ENCODE measurements at regions not wholly inside any gene's neighbourhood (a gene's known extent, or its start where the extent isn't known, plus 50 kb on each side); places are given as distances from the start of the nearest gene placed in this dataset.

GRCh38 chr20:24781418-24781980 lies 167.6 kb upstream of the CST7 start:
- peaks cover 14 to 19% of the 10 kb centered on the region in 2 donors for H3K4me1 Mint-ChIP-seq
- H3K27me3 Mint-ChIP-seq (ENCODE audit: low read depth in 3 of 3) = peaks cover 6 to 14% (median 7%) of the 10 kb centered on the region in 3 donors
- H3K36me3 Mint-ChIP-seq = no peaks in the 10 kb centered on the region
- H3K9me3 Mint-ChIP-seq = no peaks in the 10 kb centered on the region
- H3K4me3 Mint-ChIP-seq = no peak overlapping the region
- no peak for DNase-seq
- no peak overlapping the region for H3K27ac Mint-ChIP-seq

GRCh38 chr20:24782301-24782700 lies 166.8 kb upstream of the CST7 start:
- H3K27me3 Mint-ChIP-seq (ENCODE audit: low read depth in 3 of 3) = peaks cover 5 to 8% (median 6%) of the 10 kb centered on the region in 3 donors
- H3K36me3 Mint-ChIP-seq = no peaks in the 10 kb centered on the region
- no peaks in the 10 kb centered on the region for H3K9me3 Mint-ChIP-seq
- H3K4me3 Mint-ChIP-seq = no peak overlapping the region
- no peak overlapping the region for H3K27ac Mint-ChIP-seq
- H3K4me1 Mint-ChIP-seq = peaks cover 14 to 19% of the 10 kb centered on the region in 2 donors
- DNase-seq = no peak

DNA sequence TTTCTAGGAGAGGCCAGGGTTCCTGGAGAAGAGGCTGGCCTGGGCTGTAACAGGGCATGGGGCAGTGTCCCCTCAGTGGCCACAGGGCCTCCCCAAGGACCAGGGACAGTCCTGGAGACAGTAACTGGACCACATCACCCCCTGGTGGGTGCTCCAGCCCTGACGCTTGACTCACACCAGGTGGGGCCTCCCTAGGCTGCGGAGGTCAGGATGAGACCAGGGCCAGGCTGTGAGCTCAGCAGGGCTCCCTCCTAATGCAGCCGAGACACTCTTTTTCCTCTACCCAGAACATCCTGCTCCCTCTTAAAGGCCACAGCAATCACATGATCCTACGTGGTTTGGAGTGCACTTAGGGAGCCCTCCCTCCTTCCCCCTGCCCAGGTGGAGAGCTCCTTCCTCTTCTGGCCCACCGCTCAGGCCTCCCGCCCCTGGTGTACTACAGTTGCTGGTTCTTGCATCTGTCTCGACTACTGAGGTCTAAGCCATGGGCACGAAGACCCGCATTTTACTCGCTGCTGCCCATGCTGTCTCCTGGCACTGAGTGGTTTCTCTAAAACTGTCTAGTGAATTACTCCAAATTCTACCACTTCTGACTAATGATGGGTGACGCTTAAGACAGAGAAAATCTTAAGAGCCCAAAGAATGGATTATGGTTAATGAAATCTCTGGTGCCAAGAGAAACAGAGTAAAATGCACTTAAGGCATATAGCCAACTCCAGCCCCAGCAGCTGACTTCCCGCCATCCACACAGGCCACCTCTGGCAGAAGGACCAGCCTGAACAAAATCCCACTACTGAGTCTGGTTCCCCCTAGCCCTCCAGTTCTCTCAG lies 166.1 kb upstream of the CST7 start:
- Mint-ChIP-seq H3K36me3 (no peaks in the 10 kb centered on the region), H3K9me3 (no peaks in the 10 kb centered on the region), H3K27ac (peak overlapping the region in 1 of 6 donors; percentile 9), H3K4me3 (no peak overlapping the region), H3K27me3 (ENCODE audit: low read depth in 3 of 3) (peaks cover 5 to 7% (median 6%) of the 10 kb centered on the region in 3 donors), H3K4me1 (peaks cover 14 to 19% of the 10 kb centered on the region in 2 donors)
- no peak for DNase-seq

- H3K27me3 Mint-ChIP-seq (ENCODE audit: low read depth in 3 of 3) = peaks cover 5 to 6% (median 6%) of the 10 kb centered on the region in 3 donors
- no peak overlapping the region for H3K4me3 Mint-ChIP-seq
- H3K4me1 Mint-ChIP-seq = peaks cover 14 to 19% of the 10 kb centered on the region in 2 donors
- H3K27ac Mint-ChIP-seq = peak overlapping the region in 1 of 6 donors; percentile 9
- DNase-seq = no peak
- no peaks in the 10 kb centered on the region for H3K36me3 Mint-ChIP-seq
- H3K9me3 Mint-ChIP-seq = no peaks in the 10 kb centered on the region
Observed at GRCh38 chr20:24783631-24784492, 165.2 kb upstream of the CST7 start.

DNA sequence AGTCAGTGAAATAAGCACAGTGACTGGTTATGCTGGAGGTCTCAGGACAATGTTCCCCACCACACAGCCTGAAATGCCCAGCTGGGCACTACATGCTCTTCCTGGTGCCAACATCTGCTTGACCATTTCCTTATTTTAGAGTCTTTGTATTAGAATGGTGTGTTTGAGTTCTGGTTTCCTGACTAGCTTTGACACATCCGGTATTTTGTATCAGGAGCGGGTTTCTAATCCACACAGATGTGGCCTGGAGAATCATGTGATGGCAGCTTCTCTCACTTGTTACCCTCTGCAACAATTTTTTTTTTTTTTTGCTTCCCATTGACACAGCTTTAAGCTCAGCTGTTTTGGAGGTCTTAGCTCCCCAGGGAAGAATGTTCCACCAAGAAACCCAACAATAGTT lies 164.5 kb upstream of the CST7 start:
- H3K4me3 Mint-ChIP-seq = no peak overlapping the region
- DNase-seq = no peak
- peak overlapping the region in 2 of 6 donors; percentile 21 to 38 for H3K27ac Mint-ChIP-seq
- H3K36me3 Mint-ChIP-seq = no peaks in the 10 kb centered on the region
- no peaks in the 10 kb centered on the region for H3K9me3 Mint-ChIP-seq
- H3K4me1 Mint-ChIP-seq = peaks cover 14 to 19% of the 10 kb centered on the region in 2 donors
- peaks cover 2 to 6% (median 5%) of the 10 kb centered on the region in 3 donors for H3K27me3 Mint-ChIP-seq (ENCODE audit: low read depth in 3 of 3)

- H3K36me3 Mint-ChIP-seq = no peaks in the 10 kb centered on the region
- H3K9me3 Mint-ChIP-seq = no peaks in the 10 kb centered on the region
- H3K27me3 Mint-ChIP-seq (ENCODE audit: low read depth in 3 of 3) = peaks cover 1 to 6% (median 5%) of the 10 kb centered on the region in 3 donors
- H3K4me1 Mint-ChIP-seq = peaks cover 14 to 19% of the 10 kb centered on the region in 2 donors
- no peak for DNase-seq
- H3K27ac Mint-ChIP-seq = peak overlapping the region in 1 of 6 donors; percentile 53
- H3K4me3 Mint-ChIP-seq = no peak overlapping the region
Observed at GRCh38 chr20:24785141-24786110, 163.6 kb upstream of the CST7 start.

DNA sequence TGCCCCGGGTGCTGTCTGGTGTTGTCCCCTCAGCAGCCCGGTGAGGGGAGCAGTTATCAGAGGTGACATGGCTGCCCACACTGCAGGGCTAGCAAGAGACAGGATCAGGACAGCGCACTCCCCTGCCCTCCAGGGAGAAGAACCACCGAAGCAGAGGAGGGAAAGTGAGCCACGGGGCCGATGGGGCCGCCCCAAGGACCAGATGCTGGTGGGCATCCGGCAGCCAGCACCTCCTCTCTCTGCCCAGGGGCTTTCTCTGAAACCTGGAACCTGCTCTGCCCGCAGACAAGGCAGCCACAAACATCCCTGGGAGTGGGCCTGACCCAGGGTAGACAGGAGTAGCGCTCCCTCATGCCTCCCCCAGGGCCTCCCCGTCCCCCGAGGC lies 163.0 kb upstream of the CST7 start:
- Mint-ChIP-seq H3K9me3 (no peaks in the 10 kb centered on the region), H3K27me3 (ENCODE audit: low read depth in 3 of 3) (peaks cover 1 to 6% (median 5%) of the 10 kb centered on the region in 3 donors), H3K4me1 (peaks cover 14 to 19% of the 10 kb centered on the region in 2 donors), H3K36me3 (no peaks in the 10 kb centered on the region), H3K27ac (no peak overlapping the region), H3K4me3 (no peak overlapping the region)
- DNase-seq = no peak

DNA sequence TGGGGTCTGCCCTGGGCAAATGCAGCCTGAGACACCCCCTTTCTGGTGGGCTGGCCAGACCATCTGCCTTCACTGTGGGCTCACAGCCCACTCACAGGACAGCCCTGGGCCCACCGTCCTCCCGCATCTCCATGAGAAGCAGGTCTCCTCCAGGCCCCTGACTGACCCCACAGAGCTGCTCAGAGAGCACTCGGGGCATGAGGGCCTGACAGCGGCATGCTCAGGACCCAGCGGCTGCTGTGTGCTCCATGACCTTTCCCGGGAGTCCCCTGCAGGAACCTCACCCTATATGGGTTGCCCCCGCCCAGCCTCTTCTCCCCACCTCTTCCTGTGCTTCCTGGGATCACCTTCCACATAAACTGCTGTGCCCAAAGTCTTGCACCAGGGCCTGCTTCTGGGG lies 162.4 kb upstream of the CST7 start:
- DNase-seq = no peak
- Mint-ChIP-seq H3K4me1 (peaks cover 14 to 19% of the 10 kb centered on the region in 2 donors), H3K27ac (no peak overlapping the region), H3K9me3 (no peaks in the 10 kb centered on the region), H3K4me3 (no peak overlapping the region), H3K36me3 (no peaks in the 10 kb centered on the region), H3K27me3 (ENCODE audit: low read depth in 3 of 3) (peaks cover 0 to 6% (median 5%) of the 10 kb centered on the region in 3 donors)

DNA sequence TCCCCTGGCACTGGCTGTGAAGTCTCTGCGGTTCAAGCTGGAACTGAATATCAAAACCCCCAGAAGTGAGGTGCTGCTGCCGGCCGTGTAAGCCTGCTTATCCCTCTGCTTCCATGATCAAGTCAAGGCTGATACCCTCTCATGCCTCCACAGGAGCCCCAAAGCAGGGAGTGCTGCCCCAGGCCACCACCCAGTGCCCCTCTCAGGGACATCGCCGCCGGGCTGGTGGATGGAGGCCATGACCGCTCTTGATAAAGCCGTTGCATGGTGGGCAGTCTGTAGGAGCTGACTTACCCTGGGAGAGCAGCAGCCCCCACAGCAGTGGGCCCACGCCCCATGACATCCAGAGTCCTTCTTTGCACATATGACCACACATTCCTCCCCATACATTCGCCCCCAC lies 162.0 kb upstream of the CST7 start:
- Mint-ChIP-seq H3K27ac (peak overlapping the region in 1 of 6 donors; percentile 0), H3K36me3 (no peaks in the 10 kb centered on the region), H3K9me3 (no peaks in the 10 kb centered on the region), H3K27me3 (ENCODE audit: low read depth in 3 of 3) (peaks cover 0 to 5% (median 4%) of the 10 kb centered on the region in 3 donors), H3K4me1 (peaks cover 14 to 19% of the 10 kb centered on the region in 2 donors), H3K4me3 (no peak overlapping the region)
- DNase-seq = no peak

DNA sequence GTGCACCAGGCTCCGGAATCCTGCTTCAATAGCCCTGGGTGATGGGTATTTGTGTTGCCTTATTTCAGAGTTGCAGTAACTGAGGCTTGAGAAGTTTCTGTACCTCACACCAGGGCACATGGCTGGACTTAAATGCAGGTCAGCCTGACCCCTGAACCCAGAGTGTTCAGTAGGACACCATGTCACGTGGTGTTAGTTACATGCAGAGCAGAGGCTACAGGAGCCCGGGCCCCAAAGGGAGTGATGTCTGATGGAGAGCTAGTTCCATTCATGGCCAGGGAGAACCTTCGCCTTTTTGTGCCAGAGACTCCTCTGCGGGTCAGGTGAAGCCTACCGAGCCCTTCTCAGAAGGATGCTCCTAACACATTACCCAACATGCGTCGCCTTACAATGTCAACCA lies 161.4 kb upstream of the CST7 start:
- H3K27me3 Mint-ChIP-seq (ENCODE audit: low read depth in 3 of 3) = peaks cover 0 to 6% (median 3%) of the 10 kb centered on the region in 3 donors
- DNase-seq = no peak
- no peaks in the 10 kb centered on the region for H3K36me3 Mint-ChIP-seq
- no peaks in the 10 kb centered on the region for H3K9me3 Mint-ChIP-seq
- peak overlapping the region in 1 of 6 donors; percentile 0 for H3K27ac Mint-ChIP-seq
- peaks cover 14 to 19% of the 10 kb centered on the region in 2 donors for H3K4me1 Mint-ChIP-seq
- no peak overlapping the region for H3K4me3 Mint-ChIP-seq

DNA sequence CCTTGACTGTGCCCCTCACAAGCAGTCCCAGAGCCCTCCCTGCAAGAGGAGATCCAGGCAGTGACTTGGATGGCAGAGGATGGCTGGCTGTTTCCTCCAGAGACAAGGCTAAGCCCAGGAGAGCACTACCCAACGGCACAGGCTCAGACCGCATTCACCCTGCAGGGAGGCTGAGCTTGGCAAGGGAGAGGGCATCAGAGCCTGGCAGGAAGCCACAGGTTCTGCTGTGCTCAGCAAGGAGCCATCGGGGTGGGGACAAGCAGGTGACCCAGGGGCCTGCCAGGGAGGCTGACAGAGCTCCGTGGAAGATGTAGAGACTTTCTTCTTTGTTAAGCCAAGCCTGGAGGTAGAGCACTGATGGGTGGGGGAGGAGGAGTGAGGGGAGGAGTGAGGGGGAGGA lies 159.2 kb upstream of the CST7 start:
- Mint-ChIP-seq H3K36me3 (no peaks in the 10 kb centered on the region), H3K27ac (peak overlapping the region in 1 of 6 donors; percentile 65), H3K27me3 (ENCODE audit: low read depth in 3 of 3) (peaks cover 2 to 4% (median 3%) of the 10 kb centered on the region in 3 donors), H3K9me3 (no peaks in the 10 kb centered on the region), H3K4me1 (peaks cover 9% of the 10 kb centered on the region in 2 donors), H3K4me3 (no peak overlapping the region)
- no peak for DNase-seq

DNA sequence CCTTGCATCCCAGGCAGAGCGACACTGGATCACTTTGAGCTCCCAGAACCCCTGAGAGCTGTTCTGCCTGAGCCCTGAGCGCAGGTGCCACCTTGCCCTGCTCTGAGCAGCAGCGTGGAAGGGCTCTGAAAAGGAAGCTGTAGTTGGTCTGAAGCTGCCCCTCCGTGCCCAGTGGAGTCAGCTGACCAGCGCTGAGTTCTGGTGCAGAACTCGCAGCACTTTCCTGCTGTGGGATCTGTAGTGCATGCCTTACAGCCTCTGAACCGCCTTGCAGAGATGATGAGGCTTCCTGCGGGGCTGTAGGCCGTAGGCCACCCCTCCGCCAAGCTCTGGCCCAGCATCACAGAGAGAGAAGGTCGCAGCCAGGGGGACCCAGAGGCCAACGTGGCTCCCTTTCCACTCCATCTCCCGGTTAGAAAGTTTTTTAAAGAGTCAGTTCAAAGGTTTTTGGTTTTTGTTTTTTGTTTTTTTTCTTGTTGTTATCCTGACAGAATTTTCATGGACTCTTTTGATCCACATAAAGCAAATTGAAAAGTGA lies 158.3 kb upstream of the CST7 start:
- peaks cover 2 to 3% (median 2%) of the 10 kb centered on the region in 3 donors for H3K27me3 Mint-ChIP-seq (ENCODE audit: low read depth in 3 of 3)
- no peaks in the 10 kb centered on the region for H3K9me3 Mint-ChIP-seq
- H3K36me3 Mint-ChIP-seq = no peaks in the 10 kb centered on the region
- H3K4me3 Mint-ChIP-seq = no peak overlapping the region
- no peak for DNase-seq
- H3K27ac Mint-ChIP-seq = no peak overlapping the region
- no peaks in the 10 kb centered on the region for H3K4me1 Mint-ChIP-seq

GRCh38 chr20:24791953-24792352 lies 157.1 kb upstream of the CST7 start:
- H3K4me1 Mint-ChIP-seq = no peaks in the 10 kb centered on the region
- H3K36me3 Mint-ChIP-seq = no peaks in the 10 kb centered on the region
- no peak for DNase-seq
- H3K27me3 Mint-ChIP-seq (ENCODE audit: low read depth in 3 of 3) = peaks cover 2 to 3% (median 2%) of the 10 kb centered on the region in 3 donors
- H3K4me3 Mint-ChIP-seq = no peak overlapping the region
- H3K9me3 Mint-ChIP-seq = no peaks in the 10 kb centered on the region
- H3K27ac Mint-ChIP-seq = no peak overlapping the region

All from immature natural killer cell (primary cell).